Ammon's horn (tissue), 1 donor: ENCODE measurements at regions not wholly inside any gene's neighbourhood (a gene's known extent, or its start where the extent isn't known, plus 50 kb on each side); places are given as distances from the start of the nearest gene placed in this dataset.

Experiments
- DNase-seq: peaks from one replicate; pipeline ENCODE4 v3.0.0-alpha.2; 2016; ENCODE audit warnings: low spot score

- no peak for DNase-seq
Observed at GRCh38 chr16:77555126-77555525, 120.3 kb upstream of the ADAMTS18 start.

GRCh38 chr16:77555791-77556190, 121.0 kb upstream of the ADAMTS18 start:
- no peak for DNase-seq

- no peak for DNase-seq
Observed at GRCh38 chr16:77556201-77556873, 121.5 kb upstream of the ADAMTS18 start.

- DNase-seq = no peak
Observed at GRCh38 chr16:77557385-77557784, 122.6 kb upstream of the ADAMTS18 start.

- DNase-seq = no peak
Observed at GRCh38 chr16:77558786-77559185, 124.0 kb upstream of the ADAMTS18 start.

- DNase-seq = no peak
Observed at GRCh38 chr16:77562497-77562896, 127.7 kb upstream of the ADAMTS18 start.

GRCh38 chr16:77564791-77565390, 130.1 kb upstream of the ADAMTS18 start:
- DNase-seq = no peak

- no peak for DNase-seq
Observed at GRCh38 chr16:77569406-77569805, 134.6 kb upstream of the ADAMTS18 start.

GRCh38 chr16:77570574-77570973, 135.7 kb upstream of the ADAMTS18 start:
- no peak for DNase-seq

- no peak for DNase-seq
Observed at GRCh38 chr16:77571115-77571862, 136.5 kb upstream of the ADAMTS18 start.

- no peak for DNase-seq
Observed at GRCh38 chr16:77574867-77575624, 140.2 kb upstream of the ADAMTS18 start.

GRCh38 chr16:77579351-77579891, 142.9 kb upstream of the NUDT7 start:
- DNase-seq = no peak

- no peak for DNase-seq
Observed at GRCh38 chr16:77581706-77582105, 140.6 kb upstream of the NUDT7 start.

GRCh38 chr16:77584205-77584859, 138.0 kb upstream of the NUDT7 start:
- peak; percentile 71 for DNase-seq

- no peak for DNase-seq
Observed at GRCh38 chr16:77585379-77586251, 136.7 kb upstream of the NUDT7 start.

- DNase-seq = no peak
Observed at GRCh38 chr16:77588389-77588788, 133.9 kb upstream of the NUDT7 start.

- no peak for DNase-seq
Observed at GRCh38 chr16:77589071-77589765, 133.1 kb upstream of the NUDT7 start.

- no peak for DNase-seq
Observed at GRCh38 chr16:77590707-77591106, 131.6 kb upstream of the NUDT7 start.

GRCh38 chr16:77591347-77591746, 131.0 kb upstream of the NUDT7 start:
- no peak for DNase-seq

- DNase-seq = no peak
Observed at GRCh38 chr16:77592021-77592420, 130.3 kb upstream of the NUDT7 start.
